ENCODE measurements at regions not wholly inside any gene's neighbourhood (a gene's known extent, or its start where the extent isn't known, plus 50 kb on each side); places are given as distances from the start of the nearest gene placed in this dataset.

DNA sequence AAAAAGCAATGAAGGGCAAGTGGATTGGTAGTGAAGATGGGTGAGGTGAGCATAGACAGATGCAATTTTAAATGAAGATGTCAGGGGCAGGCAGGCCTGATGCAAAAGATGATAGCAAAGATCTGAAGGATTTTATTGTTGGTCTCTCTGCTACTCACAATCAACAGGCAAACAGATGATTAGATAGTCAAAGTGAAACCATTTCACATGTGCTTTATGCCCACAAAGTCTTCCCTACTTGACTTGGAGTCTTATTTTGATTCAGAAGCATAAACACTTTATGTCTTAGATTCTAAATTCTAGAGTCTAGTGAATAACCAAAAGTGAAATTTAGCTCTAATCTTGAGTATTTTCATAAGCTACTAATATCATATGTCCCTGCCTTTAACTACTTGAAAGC is 153.8 kb upstream of the HNRNPA3 start:
- Histone ChIP-seq H3K36me3 (no peaks in the 10 kb centered on the region), H3K4me3 (no peak overlapping the region), H3K4me1 (no peaks in the 10 kb centered on the region), H3K27ac (no peak overlapping the region), H3K9me3 (no peaks in the 10 kb centered on the region), H3K27me3 (no peaks in the 10 kb centered on the region)
- ATAC-seq (no peak), DNase-seq (no peak)
- intact Hi-C loops (cut with DNase I): no loop called here
- TF ChIP-seq, protein P1, sequence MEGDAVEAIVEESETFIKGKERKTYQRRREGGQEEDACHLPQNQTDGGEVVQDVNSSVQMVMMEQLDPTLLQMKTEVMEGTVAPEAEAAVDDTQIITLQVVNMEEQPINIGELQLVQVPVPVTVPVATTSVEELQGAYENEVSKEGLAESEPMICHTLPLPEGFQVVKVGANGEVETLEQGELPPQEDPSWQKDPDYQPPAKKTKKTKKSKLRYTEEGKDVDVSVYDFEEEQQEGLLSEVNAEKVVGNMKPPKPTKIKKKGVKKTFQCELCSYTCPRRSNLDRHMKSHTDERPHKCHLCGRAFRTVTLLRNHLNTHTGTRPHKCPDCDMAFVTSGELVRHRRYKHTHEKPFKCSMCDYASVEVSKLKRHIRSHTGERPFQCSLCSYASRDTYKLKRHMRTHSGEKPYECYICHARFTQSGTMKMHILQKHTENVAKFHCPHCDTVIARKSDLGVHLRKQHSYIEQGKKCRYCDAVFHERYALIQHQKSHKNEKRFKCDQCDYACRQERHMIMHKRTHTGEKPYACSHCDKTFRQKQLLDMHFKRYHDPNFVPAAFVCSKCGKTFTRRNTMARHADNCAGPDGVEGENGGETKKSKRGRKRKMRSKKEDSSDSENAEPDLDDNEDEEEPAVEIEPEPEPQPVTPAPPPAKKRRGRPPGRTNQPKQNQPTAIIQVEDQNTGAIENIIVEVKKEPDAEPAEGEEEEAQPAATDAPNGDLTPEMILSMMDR (IDR thresholded peaks at IDR 0.05): no peak

DNA sequence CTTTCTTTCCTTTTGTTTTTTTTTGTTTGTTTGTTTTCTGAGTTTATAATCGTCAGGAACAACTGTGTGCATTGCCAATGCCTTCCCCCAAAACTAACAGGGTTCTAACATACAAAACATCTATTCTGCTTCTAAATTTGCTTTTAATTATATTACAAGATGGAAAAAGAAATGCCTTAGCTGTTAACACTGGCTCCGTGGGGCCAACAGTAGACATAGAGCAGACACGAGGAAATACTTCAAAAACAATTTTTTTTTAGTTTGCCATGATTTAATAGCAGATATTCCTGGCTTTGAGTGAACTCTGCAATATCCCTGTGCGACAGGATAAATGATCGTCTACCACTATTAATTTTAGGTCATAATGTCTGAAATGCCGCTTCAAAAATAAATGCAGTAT is 153.3 kb upstream of the HNRNPA3 start:
- no peak for ATAC-seq
- no peak for DNase-seq
- intact Hi-C loops (cut with DNase I): no loop called here

DNA sequence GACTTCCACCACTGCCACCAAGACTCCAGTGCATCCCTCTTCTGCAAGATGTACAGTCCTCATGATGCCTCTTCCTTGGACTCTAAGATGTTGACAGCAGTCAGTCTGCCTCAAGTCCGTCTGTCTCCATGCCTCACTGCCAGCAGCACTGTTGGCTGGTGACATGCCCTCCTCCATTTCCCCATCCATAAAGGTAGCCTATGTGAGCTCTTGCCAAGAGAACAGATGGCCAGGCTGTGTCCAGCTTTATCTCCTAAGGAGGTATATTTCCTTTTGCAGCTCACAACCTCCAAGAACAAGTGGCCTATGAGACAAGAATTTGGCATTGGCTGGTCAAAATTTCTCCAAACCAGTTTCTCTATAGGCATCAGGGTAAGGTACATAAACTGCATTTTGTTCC is 149.3 kb upstream of the HNRNPA3 start:
- intact Hi-C loops (cut with DNase I): no loop called here
- Histone ChIP-seq H3K36me3 (no peaks in the 10 kb centered on the region), H3K9me3 (no peaks in the 10 kb centered on the region), H3K27ac (no peak overlapping the region), H3K4me3 (no peak overlapping the region), H3K4me1 (no peaks in the 10 kb centered on the region), H3K27me3 (no peaks in the 10 kb centered on the region)
- DNase-seq (no peak), ATAC-seq (no peak)
- TF ChIP-seq, protein P1 (IDR thresholded peaks at IDR 0.05): no peak

More for the DNA sequence above, 153.3 kb upstream of the HNRNPA3 start:
- no peaks in the 10 kb centered on the region for H3K4me1 ChIP-seq
- no peak overlapping the region for H3K4me3 ChIP-seq
- H3K9me3 ChIP-seq: no peaks in the 10 kb centered on the region
- H3K27ac ChIP-seq: no peak overlapping the region
- TF ChIP-seq, protein P1 (IDR thresholded peaks at IDR 0.05): no peak
- H3K27me3 ChIP-seq: no peaks in the 10 kb centered on the region
- no peaks in the 10 kb centered on the region for H3K36me3 ChIP-seq

DNA sequence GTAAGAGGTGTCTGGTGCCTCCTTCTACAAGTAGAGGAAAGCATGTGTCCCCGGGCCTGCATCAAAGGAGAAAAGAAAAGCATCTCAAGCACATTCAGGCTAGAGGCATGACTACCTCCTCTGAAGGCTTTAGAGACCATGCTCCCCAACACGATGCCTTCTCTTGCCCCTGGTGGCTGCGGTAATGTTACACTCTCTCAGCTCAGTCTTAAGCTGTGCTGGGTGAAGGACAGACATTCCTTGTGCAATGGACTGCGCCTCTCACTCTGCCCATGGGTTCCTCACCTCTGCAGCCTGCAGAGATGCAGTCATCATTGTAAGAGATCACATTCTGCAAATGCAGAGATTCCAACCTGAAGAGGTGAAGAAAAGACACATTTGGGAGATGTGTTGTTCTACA is 148.2 kb upstream of the HNRNPA3 start:
- no peak overlapping the region for H3K27ac ChIP-seq
- H3K4me1 ChIP-seq: no peaks in the 10 kb centered on the region
- intact Hi-C loops (cut with DNase I): no loop called here
- no peak for ATAC-seq
- H3K27me3 ChIP-seq: no peaks in the 10 kb centered on the region
- no peaks in the 10 kb centered on the region for H3K36me3 ChIP-seq
- H3K9me3 ChIP-seq: no peaks in the 10 kb centered on the region
- TF ChIP-seq, protein P1 (IDR thresholded peaks at IDR 0.05): no peak
- DNase-seq: no peak
- H3K4me3 ChIP-seq: no peak overlapping the region

DNA sequence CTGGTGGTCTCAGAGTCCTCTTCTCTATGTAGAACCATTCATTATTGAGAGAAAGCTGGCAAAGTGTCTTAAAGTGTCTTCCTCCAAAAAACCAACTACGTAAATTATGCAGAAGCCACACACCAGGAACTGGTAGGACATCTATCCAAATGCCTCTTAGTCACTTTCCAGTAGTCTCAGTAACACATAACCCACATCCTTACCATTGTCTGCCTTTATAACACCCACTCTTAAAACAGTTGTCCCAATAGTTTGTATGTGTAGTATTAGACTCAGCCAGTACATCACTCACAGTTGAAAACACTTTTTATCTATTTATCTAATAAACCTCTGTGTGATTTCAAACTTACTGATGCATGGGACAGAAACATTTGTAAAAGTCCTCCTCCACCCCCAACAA is 143.6 kb upstream of the HNRNPA3 start:
- TF ChIP-seq, protein P1 (IDR thresholded peaks at IDR 0.05): no peak
- no peaks in the 10 kb centered on the region for H3K4me1 ChIP-seq
- intact Hi-C loops (cut with DNase I): no loop called here
- no peak overlapping the region for H3K27ac ChIP-seq
- no peaks in the 10 kb centered on the region for H3K36me3 ChIP-seq
- no peak overlapping the region for H3K4me3 ChIP-seq
- H3K9me3 ChIP-seq: no peaks in the 10 kb centered on the region
- no peaks in the 10 kb centered on the region for H3K27me3 ChIP-seq
- ATAC-seq: no peak
- DNase-seq: no peak

All from left lung (tissue), 4 donors.